CD4-positive, alpha-beta T cell (primary cell): ENCODE measurements at regions not wholly inside any gene's neighbourhood (a gene's known extent, or its start where the extent isn't known, plus 50 kb on each side); places are given as distances from the start of the nearest gene placed in this dataset.

ENCODE experiments used
- ATAC-seq: fragments of 200-7000 bp; cut with Tn5 transposase; one replicate; pipeline ENCODE4 v1.10.0; 2022; ENCODE audit warnings: mild to moderate bottlenecking; ENCODE audit not compliant: poor library complexity
- CTCF ChIA-PET: fragments of 350-600 bp; sonication (Branson Sonifier 250); formaldehyde crosslinking; loops from one replicate; lab custom pipeline; 2021; ENCODE audit warnings: antibody characterized with exemption, inconsistent platforms; lab: Charles Lee
- POLR2A ChIA-PET: fragments of 350-600 bp; sonication (Branson Sonifier 250); formaldehyde crosslinking; loops from one replicate; lab custom pipeline; 2021; ENCODE audit warnings: antibody characterized with exemption, inconsistent platforms; lab: Charles Lee
- DNase-seq, 14 experiments: peaks; one replicate each; pipeline ENCODE4 v3.0.0-alpha.2; 2013 to 2020; ENCODE audit warnings: mixed read lengths in 2 of 14
- H3K27ac ChIP-seq, 2 donors: one replicate each; pipeline versions ENCODE4 v1.5.1 to v1.7.0; 2013; ENCODE audit warnings: low read length in 2 of 2, low read depth in 1 of 2, mild to moderate bottlenecking in 1 of 2
- H3K27me3 ChIP-seq, 2 experiments: 1 replicate in 1 of 2; 2 replicates in 1 of 2; pipeline versions ENCODE4 v1.6.1 to v1.7.0; 2013; ENCODE audit warnings: low read length in 2 of 2, control low read depth in 1 of 2, mild to moderate bottlenecking in 1 of 2, moderate library complexity in 1 of 2; ENCODE audit not compliant: insufficient read depth in 2 of 2, control insufficient read depth in 1 of 2
- H3K36me3 ChIP-seq: one replicate; pipeline ENCODE4 v1.6.1; 2013; ENCODE audit warnings: low read length, control low read depth; ENCODE audit not compliant: insufficient read depth
- H3K4me1 ChIP-seq: one replicate; pipeline ENCODE4 v1.6.1; 2013; ENCODE audit warnings: low read length, control low read depth; ENCODE audit not compliant: insufficient read depth
- H3K4me3 ChIP-seq: one replicate; pipeline ENCODE4 v1.5.1; 2013; ENCODE audit warnings: mild to moderate bottlenecking, low read length, moderate library complexity
- H3K9me3 ChIP-seq, 2 experiments: 1 replicate in 1 of 2; 2 replicates in 1 of 2; pipeline versions ENCODE4 v1.6.1 to v1.7.0; 2013; ENCODE audit warnings: low read length in 2 of 2, mild to moderate bottlenecking in 2 of 2, control low read depth in 1 of 2, moderate library complexity in 1 of 2; ENCODE audit not compliant: control insufficient read depth in 1 of 2, insufficient read depth in 1 of 2
- H3K27ac Mint-ChIP-seq: one replicate; pipeline ENCODE4 v1.8.0; 2020; ENCODE audit warnings: mixed read lengths
- H3K27me3 Mint-ChIP-seq: one replicate; pipeline ENCODE4 v1.8.0; 2021; ENCODE audit warnings: mixed read lengths
- H3K36me3 Mint-ChIP-seq: one replicate; pipeline ENCODE4 v1.8.0; 2021; ENCODE audit warnings: low read depth, mixed read lengths
- H3K4me1 Mint-ChIP-seq: one replicate; pipeline ENCODE4 v1.8.0; 2021; ENCODE audit warnings: low read depth, mixed read lengths
- H3K4me3 Mint-ChIP-seq: one replicate; pipeline ENCODE4 v1.8.0; 2020; ENCODE audit warnings: mild to moderate bottlenecking, mixed read lengths
- H3K9me3 Mint-ChIP-seq: one replicate; pipeline ENCODE4 v1.8.0; 2020; ENCODE audit warnings: mixed read lengths
- intact Hi-C, 2 experiments: fragments of 100-400 bp; cut with DNase I in 1 of 2; cut with micrococcal nuclease in 1 of 2; formaldehyde crosslinking; loops; one replicate each; pipeline versions ENCODE4 v1.15.1 to v1.9.0; 2023 to 2025; cut with DNase I, micrococcal nuclease
- TF ChIP-seq, protein P1 (sequence below): fragments of 200-600 bp; IDR thresholded peaks from one replicate; pipeline ENCODE4 v1.8.0; 2022; ENCODE audit warnings: antibody characterized with exemption, mild to moderate bottlenecking

DNA sequence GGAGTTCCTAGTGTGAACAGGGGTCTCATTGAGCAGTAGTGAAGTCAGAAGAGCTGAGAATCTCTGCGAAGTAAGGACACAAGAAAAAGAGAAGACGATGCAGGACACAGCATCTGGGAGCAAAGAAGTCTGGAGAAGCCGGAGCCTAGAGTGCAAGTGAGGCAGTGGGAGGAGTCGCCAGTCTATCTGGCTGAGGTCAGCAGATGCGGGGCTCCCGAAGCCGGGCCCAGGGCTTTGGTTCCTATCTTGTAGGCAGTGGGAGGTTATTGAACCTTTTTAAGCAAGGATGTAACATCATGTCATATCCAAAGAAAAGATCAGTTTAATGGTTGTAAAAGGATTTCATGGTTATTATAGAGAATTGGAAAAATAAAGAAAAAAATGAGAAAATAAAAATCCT, 90.8 kb upstream of the KCTD1 start:
- DNase-seq (no peak), ATAC-seq (no peak)
- Mint-ChIP-seq H3K36me3 (no peaks in the 10 kb centered on the region), H3K27me3 (no peaks in the 10 kb centered on the region), H3K4me1 (no peaks in the 10 kb centered on the region), H3K9me3 (no peaks in the 10 kb centered on the region), H3K4me3 (no peak overlapping the region), H3K27ac (no peak overlapping the region)
- TF ChIP-seq, protein P1, sequence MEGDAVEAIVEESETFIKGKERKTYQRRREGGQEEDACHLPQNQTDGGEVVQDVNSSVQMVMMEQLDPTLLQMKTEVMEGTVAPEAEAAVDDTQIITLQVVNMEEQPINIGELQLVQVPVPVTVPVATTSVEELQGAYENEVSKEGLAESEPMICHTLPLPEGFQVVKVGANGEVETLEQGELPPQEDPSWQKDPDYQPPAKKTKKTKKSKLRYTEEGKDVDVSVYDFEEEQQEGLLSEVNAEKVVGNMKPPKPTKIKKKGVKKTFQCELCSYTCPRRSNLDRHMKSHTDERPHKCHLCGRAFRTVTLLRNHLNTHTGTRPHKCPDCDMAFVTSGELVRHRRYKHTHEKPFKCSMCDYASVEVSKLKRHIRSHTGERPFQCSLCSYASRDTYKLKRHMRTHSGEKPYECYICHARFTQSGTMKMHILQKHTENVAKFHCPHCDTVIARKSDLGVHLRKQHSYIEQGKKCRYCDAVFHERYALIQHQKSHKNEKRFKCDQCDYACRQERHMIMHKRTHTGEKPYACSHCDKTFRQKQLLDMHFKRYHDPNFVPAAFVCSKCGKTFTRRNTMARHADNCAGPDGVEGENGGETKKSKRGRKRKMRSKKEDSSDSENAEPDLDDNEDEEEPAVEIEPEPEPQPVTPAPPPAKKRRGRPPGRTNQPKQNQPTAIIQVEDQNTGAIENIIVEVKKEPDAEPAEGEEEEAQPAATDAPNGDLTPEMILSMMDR: no peak
- Histone ChIP-seq H3K27ac (no peak overlapping the region), H3K36me3 (no peaks in the 10 kb centered on the region), H3K4me3 (no peak overlapping the region), H3K27me3 (no peaks in the 10 kb centered on the region), H3K9me3 (no peaks in the 10 kb centered on the region), H3K4me1 (no peaks in the 10 kb centered on the region)
- intact Hi-C loops: no loop called here
- CTCF ChIA-PET: no interaction called here
- POLR2A ChIA-PET: no interaction called here

DNA sequence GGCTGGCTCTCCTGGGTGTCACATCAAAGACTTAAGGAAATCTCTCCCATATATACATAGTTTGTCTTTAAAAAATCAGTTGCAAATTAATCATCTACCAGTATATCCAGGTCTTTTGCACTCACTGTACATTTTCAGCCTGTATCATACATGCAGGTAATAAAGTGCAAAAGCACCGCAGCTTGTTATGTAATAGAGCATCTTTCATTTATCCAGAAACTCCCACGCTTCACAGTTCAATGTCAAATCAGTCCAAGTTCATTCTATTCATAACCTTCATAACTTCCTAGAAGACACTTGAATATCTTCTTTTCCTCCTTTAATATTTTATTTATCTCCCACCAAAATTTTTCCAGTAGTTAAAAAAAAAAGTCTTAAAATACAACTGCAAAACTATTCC, 89.6 kb upstream of the KCTD1 start:
- no peaks in the 10 kb centered on the region for H3K9me3 ChIP-seq
- no peak overlapping the region for H3K4me3 ChIP-seq
- TF ChIP-seq, protein P1: no peak
- no peaks in the 10 kb centered on the region for H3K27me3 ChIP-seq
- Mint-ChIP-seq H3K4me3 (no peak overlapping the region), H3K27me3 (no peaks in the 10 kb centered on the region), H3K27ac (no peak overlapping the region), H3K4me1 (no peaks in the 10 kb centered on the region), H3K9me3 (no peaks in the 10 kb centered on the region), H3K36me3 (no peaks in the 10 kb centered on the region)
- no peak for ATAC-seq
- H3K4me1 ChIP-seq: no peaks in the 10 kb centered on the region
- ChIA-PET CTCF (no interaction called here), POLR2A (no interaction called here)
- DNase-seq: no peak
- H3K36me3 ChIP-seq: no peaks in the 10 kb centered on the region
- no peak overlapping the region for H3K27ac ChIP-seq
- intact Hi-C loops: no loop called here

DNA sequence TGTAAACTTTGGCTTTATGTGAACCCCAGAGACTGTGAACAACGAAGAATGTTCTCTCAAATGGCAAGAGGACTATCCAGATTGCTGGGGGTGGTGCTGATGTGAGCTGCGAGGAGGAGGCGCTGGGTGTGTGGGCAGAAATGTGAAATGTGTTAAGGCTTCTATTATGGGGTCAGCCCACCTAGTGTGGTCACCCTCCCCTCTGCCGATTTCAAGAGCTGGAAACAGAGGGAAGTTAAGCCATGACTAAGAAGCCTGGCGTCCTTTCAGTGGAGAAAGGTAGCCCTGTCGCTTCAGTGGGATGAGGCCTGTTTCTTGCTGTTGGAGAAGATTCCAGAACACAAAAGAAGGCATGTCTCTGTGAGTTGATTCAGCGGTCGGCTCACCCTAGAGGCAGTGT, 89.0 kb upstream of the KCTD1 start:
- TF ChIP-seq, protein P1: no peak
- Histone ChIP-seq H3K4me1 (no peaks in the 10 kb centered on the region), H3K27ac (no peak overlapping the region), H3K9me3 (no peaks in the 10 kb centered on the region), H3K27me3 (no peaks in the 10 kb centered on the region), H3K4me3 (no peak overlapping the region), H3K36me3 (no peaks in the 10 kb centered on the region)
- H3K9me3 Mint-ChIP-seq: no peaks in the 10 kb centered on the region
- CTCF ChIA-PET: no interaction called here
- ATAC-seq (no peak), DNase-seq (no peak)
- no peak overlapping the region for H3K27ac Mint-ChIP-seq
- POLR2A ChIA-PET: no interaction called here
- no peaks in the 10 kb centered on the region for H3K4me1 Mint-ChIP-seq
- intact Hi-C loops: no loop called here
- no peak overlapping the region for H3K4me3 Mint-ChIP-seq
- no peaks in the 10 kb centered on the region for H3K27me3 Mint-ChIP-seq
- no peaks in the 10 kb centered on the region for H3K36me3 Mint-ChIP-seq
